HG03469 (cell line): ENCODE measurements at regions not wholly inside any gene's neighbourhood (a gene's known extent, or its start where the extent isn't known, plus 50 kb on each side); places are given as distances from the start of the nearest gene placed in this dataset.
"Not testable (repeated sequence)": the region's sequence is repeated elsewhere in the genome, so short reads cannot be mapped to it uniquely, and the experiment has no call there.

Experiments used
- ATAC-seq: cut with Tn5 transposase; IDR thresholded peaks from one replicate; pipeline ENCODE4 v1.9.1; 2021; ENCODE audit warnings: mild to moderate bottlenecking, moderate library complexity, moderate number of reproducible peaks; ENCODE audit not compliant: unreplicated experiment

- no peak for ATAC-seq
Measured at GRCh38 chr4:126742885-126743284, 889.9 kb upstream of the INTU start.

GRCh38 chr4:126748736-126749135 is 884.0 kb upstream of the INTU start:
- no peak for ATAC-seq

GRCh38 chr4:126750723-126751122 is 882.0 kb upstream of the INTU start:
- ATAC-seq: no peak

- no peak for ATAC-seq
Measured at GRCh38 chr4:126752126-126752525, 880.6 kb upstream of the INTU start.

- no peak for ATAC-seq
Measured at GRCh38 chr4:126752702-126753101, 880.1 kb upstream of the INTU start.

GRCh38 chr4:126753592-126753991 is 879.2 kb upstream of the INTU start:
- ATAC-seq: no peak

- ATAC-seq: no peak
Measured at GRCh38 chr4:126755506-126755905, 877.3 kb upstream of the INTU start.

GRCh38 chr4:126756050-126756829 is 876.5 kb upstream of the INTU start:
- no peak for ATAC-seq

GRCh38 chr4:126757219-126757618 is 875.5 kb upstream of the INTU start:
- no peak for ATAC-seq

- ATAC-seq: no peak
Measured at GRCh38 chr4:126758493-126758892, 874.3 kb upstream of the INTU start.

GRCh38 chr4:126761947-126762662 is 870.7 kb upstream of the INTU start:
- no peak for ATAC-seq

GRCh38 chr4:126762663-126763247 is 870.0 kb upstream of the INTU start:
- ATAC-seq: no peak

GRCh38 chr4:126766241-126766640 is 866.5 kb upstream of the INTU start:
- no peak for ATAC-seq

- no peak for ATAC-seq
Measured at GRCh38 chr4:126768338-126768737, 864.4 kb upstream of the INTU start.

- ATAC-seq: not testable (repeated sequence)
Measured at GRCh38 chr4:126770811-126771553, 861.8 kb upstream of the INTU start.

- ATAC-seq: not testable (repeated sequence)
Measured at GRCh38 chr4:126771618-126772017, 861.1 kb upstream of the INTU start.

- ATAC-seq: no peak
Measured at GRCh38 chr4:126772662-126773061, 860.1 kb upstream of the INTU start.

GRCh38 chr4:126775485-126776106 is 857.2 kb upstream of the INTU start:
- ATAC-seq: no peak

- no peak for ATAC-seq
Measured at GRCh38 chr4:126776361-126776760, 856.4 kb upstream of the INTU start.

- no peak for ATAC-seq
Measured at GRCh38 chr4:126777649-126778048, 855.1 kb upstream of the INTU start.

- ATAC-seq: no peak
Measured at GRCh38 chr4:126778348-126778747, 854.4 kb upstream of the INTU start.
